ENCODE measurements at regions not wholly inside any gene's neighbourhood (a gene's known extent, or its start where the extent isn't known, plus 50 kb on each side); places are given as distances from the start of the nearest gene placed in this dataset.

- Histone ChIP-seq H3K36me3 (ENCODE audit: control insufficient read depth, insufficient read depth, low read length) (no peaks in the 10 kb centered on the region), H3K4me3 (ENCODE audit: low read depth, low read length) (no peak overlapping the region), H3K27me3 (ENCODE audit: control insufficient read depth, insufficient read depth, low read length) (no peaks in the 10 kb centered on the region)
- no peak for DNase-seq (ENCODE audit: low read depth)
- no peak for TF ChIP-seq CTCF (IDR thresholded peaks at IDR 0.05; ENCODE audit: insufficient read depth, low read length, poor library complexity, severe bottlenecking)
Measured at GRCh38 chr9:79115176-79115575, 456.6 kb upstream of the TLE4 start.

- H3K36me3 ChIP-seq (ENCODE audit: control insufficient read depth, insufficient read depth, low read length): no peaks in the 10 kb centered on the region
- H3K27me3 ChIP-seq (ENCODE audit: control insufficient read depth, insufficient read depth, low read length): no peaks in the 10 kb centered on the region
- TF ChIP-seq CTCF (IDR thresholded peaks at IDR 0.05; ENCODE audit: insufficient read depth, low read length, poor library complexity, severe bottlenecking): no peak
- H3K4me3 ChIP-seq (ENCODE audit: low read depth, low read length): no peak overlapping the region
- no peak for DNase-seq (ENCODE audit: low read depth)
Measured at GRCh38 chr9:79116041-79116440, 455.7 kb upstream of the TLE4 start.

GRCh38 chr9:79116709-79117108, 455.1 kb upstream of the TLE4 start:
- no peak for TF ChIP-seq CTCF (IDR thresholded peaks at IDR 0.05; ENCODE audit: insufficient read depth, low read length, poor library complexity, severe bottlenecking)
- no peak for DNase-seq (ENCODE audit: low read depth)
- Histone ChIP-seq H3K4me3 (ENCODE audit: low read depth, low read length) (no peak overlapping the region), H3K36me3 (ENCODE audit: control insufficient read depth, insufficient read depth, low read length) (no peaks in the 10 kb centered on the region), H3K27me3 (ENCODE audit: control insufficient read depth, insufficient read depth, low read length) (no peaks in the 10 kb centered on the region)

- Histone ChIP-seq H3K36me3 (ENCODE audit: control insufficient read depth, insufficient read depth, low read length) (no peaks in the 10 kb centered on the region), H3K27me3 (ENCODE audit: control insufficient read depth, insufficient read depth, low read length) (no peaks in the 10 kb centered on the region), H3K4me3 (ENCODE audit: low read depth, low read length) (no peak overlapping the region)
- DNase-seq (ENCODE audit: low read depth): no peak
- no peak for TF ChIP-seq CTCF (IDR thresholded peaks at IDR 0.05; ENCODE audit: insufficient read depth, low read length, poor library complexity, severe bottlenecking)
Measured at GRCh38 chr9:79120533-79120932, 451.2 kb upstream of the TLE4 start.

GRCh38 chr9:79120941-79121340, 450.8 kb upstream of the TLE4 start:
- no peak for DNase-seq (ENCODE audit: low read depth)
- Histone ChIP-seq H3K36me3 (ENCODE audit: control insufficient read depth, insufficient read depth, low read length) (no peaks in the 10 kb centered on the region), H3K27me3 (ENCODE audit: control insufficient read depth, insufficient read depth, low read length) (no peaks in the 10 kb centered on the region), H3K4me3 (ENCODE audit: low read depth, low read length) (no peak overlapping the region)
- no peak for TF ChIP-seq CTCF (IDR thresholded peaks at IDR 0.05; ENCODE audit: insufficient read depth, low read length, poor library complexity, severe bottlenecking)

- H3K36me3 ChIP-seq (ENCODE audit: control insufficient read depth, insufficient read depth, low read length): no peaks in the 10 kb centered on the region
- TF ChIP-seq CTCF (IDR thresholded peaks at IDR 0.05; ENCODE audit: insufficient read depth, low read length, poor library complexity, severe bottlenecking): no peak
- H3K27me3 ChIP-seq (ENCODE audit: control insufficient read depth, insufficient read depth, low read length): no peaks in the 10 kb centered on the region
- DNase-seq (ENCODE audit: low read depth): no peak
- no peak overlapping the region for H3K4me3 ChIP-seq (ENCODE audit: low read depth, low read length)
Measured at GRCh38 chr9:79123415-79123814, 448.4 kb upstream of the TLE4 start.
